Loucy (cell line): ENCODE measurements at regions not wholly inside any gene's neighbourhood (a gene's known extent, or its start where the extent isn't known, plus 50 kb on each side); places are given as distances from the start of the nearest gene placed in this dataset.

ENCODE experiments used
- H2AFZ ChIP-seq: fragments of 200-600 bp; sonication (generic); 2 replicates; pipeline ENCODE4 v1.6.0; 2016; ENCODE audit warnings: antibody characterized with exemption, mild to moderate bottlenecking, low read length, moderate library complexity
- H3F3A ChIP-seq: fragments of 200-600 bp; 2 replicates; pipeline ENCODE4 v1.6.0; 2016; ENCODE audit warnings: antibody characterized with exemption, low read depth, mild to moderate bottlenecking
- H3K27me3 ChIP-seq: fragments of 200-600 bp; sonication (generic); 2 replicates; pipeline ENCODE4 v1.6.1; 2014; ENCODE audit warnings: low read length, mild to moderate bottlenecking; ENCODE audit not compliant: insufficient read depth, poor library complexity, severe bottlenecking
- H3K36me3 ChIP-seq: fragments of 200-600 bp; sonication (generic); 2 replicates; pipeline ENCODE4 v1.6.1; 2016; ENCODE audit warnings: low read length; ENCODE audit not compliant: insufficient read depth
- H3K4me1 ChIP-seq: fragments of 200-600 bp; sonication (generic); 2 replicates; pipeline ENCODE4 v1.5.1; 2014; ENCODE audit warnings: low read length, mild to moderate bottlenecking; ENCODE audit not compliant: insufficient read depth, poor library complexity, severe bottlenecking
- H3K4me2 ChIP-seq: fragments of 200-600 bp; sonication (generic); 2 replicates; pipeline ENCODE4 v1.6.0; 2014; ENCODE audit warnings: antibody characterized with exemption, low read length, low read depth, mild to moderate bottlenecking; ENCODE audit not compliant: poor library complexity, severe bottlenecking
- H3K4me3 ChIP-seq: fragments of 200-600 bp; sonication (generic); 2 replicates; pipeline ENCODE4 v1.5.1; 2014; ENCODE audit warnings: low read length, mild to moderate bottlenecking, mixed read lengths; ENCODE audit not compliant: poor library complexity, severe bottlenecking
- H3K79me2 ChIP-seq: fragments of 200-600 bp; sonication (generic); 2 replicates; pipeline ENCODE4 v1.6.1; 2014; ENCODE audit warnings: low read length; ENCODE audit not compliant: insufficient read depth
- H3K9ac ChIP-seq: fragments of 200-600 bp; sonication (generic); 2 replicates; pipeline ENCODE4 v1.6.0; 2014; ENCODE audit warnings: mild to moderate bottlenecking, low read depth, low read length, moderate library complexity; ENCODE audit not compliant: poor library complexity, severe bottlenecking
- H3K9me2 ChIP-seq: fragments of 200-600 bp; sonication (generic); replicated peaks from 2 replicates; pipeline ENCODE4 v1.6.1; 2016; ENCODE audit warnings: low read depth, low read length, mixed read lengths
- H3K9me3 ChIP-seq: fragments of 200-600 bp; sonication (generic); 2 replicates; pipeline ENCODE4 v1.6.1; 2014; ENCODE audit warnings: mild to moderate bottlenecking, antibody characterized with exemption, low read length, low read depth; ENCODE audit not compliant: insufficient read depth
- H4K20me1 ChIP-seq: fragments of 200-600 bp; sonication (generic); 2 replicates; pipeline ENCODE4 v1.6.0; 2014; ENCODE audit warnings: antibody characterized with exemption, low read length, mild to moderate bottlenecking; ENCODE audit not compliant: insufficient read depth, poor library complexity, severe bottlenecking
- EZH2phosphoT487 ChIP-seq: fragments of 200-600 bp; IDR thresholded peaks from 2 replicates; pipeline ENCODE4 v1.6.1; 2018; ENCODE audit warnings: antibody characterized with exemption, mild to moderate bottlenecking, moderate library complexity, borderline replicate concordance
- TF ChIP-seq, protein P1 (sequence below): fragments of 200-600 bp; sonication (generic); conservative IDR thresholded peaks from 2 replicates; pipeline ENCODE4 v1.5.1; 2014; ENCODE audit warnings: mild to moderate bottlenecking, antibody characterized with exemption, low read length

DNA sequence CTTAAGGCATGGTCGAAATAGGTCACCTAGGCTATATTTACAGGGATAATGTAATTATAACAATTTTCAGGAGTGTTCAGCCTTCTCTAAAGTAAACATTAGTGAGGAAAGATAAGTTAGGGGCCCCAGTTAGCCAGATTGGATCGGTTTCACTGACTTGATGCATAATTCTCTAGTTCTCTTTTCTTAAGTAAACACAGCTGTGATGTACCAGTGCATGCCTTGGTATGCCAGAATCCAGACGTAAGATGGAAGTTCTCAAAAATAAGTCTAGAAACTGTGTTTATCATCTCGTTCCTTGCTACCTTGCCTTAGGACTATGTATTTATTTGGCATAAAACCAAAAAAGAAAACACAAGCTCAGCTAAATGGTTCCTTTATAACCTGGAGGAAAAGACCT is 442.2 kb upstream of the CLINT1 start:
- Histone ChIP-seq H3K4me1 (peaks cover 8% of the 10 kb centered on the region), H3K27me3 (no peaks in the 10 kb centered on the region), H3K36me3 (no peaks in the 10 kb centered on the region), H3K9ac (no peak overlapping the region), H4K20me1 (no peaks in the 10 kb centered on the region), H3K4me3 (no peak overlapping the region), H3K4me2 (no peak overlapping the region), H2AFZ (no peak overlapping the region), H3K9me3 (no peaks in the 10 kb centered on the region), H3K9me2 (no peaks in the 10 kb centered on the region), H3K79me2 (no peaks in the 10 kb centered on the region), H3F3A (no peaks in the 10 kb centered on the region)
- TF ChIP-seq EZH2phosphoT487: no peak
- TF ChIP-seq, protein P1, sequence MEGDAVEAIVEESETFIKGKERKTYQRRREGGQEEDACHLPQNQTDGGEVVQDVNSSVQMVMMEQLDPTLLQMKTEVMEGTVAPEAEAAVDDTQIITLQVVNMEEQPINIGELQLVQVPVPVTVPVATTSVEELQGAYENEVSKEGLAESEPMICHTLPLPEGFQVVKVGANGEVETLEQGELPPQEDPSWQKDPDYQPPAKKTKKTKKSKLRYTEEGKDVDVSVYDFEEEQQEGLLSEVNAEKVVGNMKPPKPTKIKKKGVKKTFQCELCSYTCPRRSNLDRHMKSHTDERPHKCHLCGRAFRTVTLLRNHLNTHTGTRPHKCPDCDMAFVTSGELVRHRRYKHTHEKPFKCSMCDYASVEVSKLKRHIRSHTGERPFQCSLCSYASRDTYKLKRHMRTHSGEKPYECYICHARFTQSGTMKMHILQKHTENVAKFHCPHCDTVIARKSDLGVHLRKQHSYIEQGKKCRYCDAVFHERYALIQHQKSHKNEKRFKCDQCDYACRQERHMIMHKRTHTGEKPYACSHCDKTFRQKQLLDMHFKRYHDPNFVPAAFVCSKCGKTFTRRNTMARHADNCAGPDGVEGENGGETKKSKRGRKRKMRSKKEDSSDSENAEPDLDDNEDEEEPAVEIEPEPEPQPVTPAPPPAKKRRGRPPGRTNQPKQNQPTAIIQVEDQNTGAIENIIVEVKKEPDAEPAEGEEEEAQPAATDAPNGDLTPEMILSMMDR: no peak

GRCh38 chr5:158300256-158300655 is 441.3 kb upstream of the CLINT1 start:
- H3K4me1 ChIP-seq: peaks cover 8% of the 10 kb centered on the region
- no peaks in the 10 kb centered on the region for H3K9me3 ChIP-seq
- H3K27me3 ChIP-seq: no peaks in the 10 kb centered on the region
- H3F3A ChIP-seq: no peaks in the 10 kb centered on the region
- no peak overlapping the region for H2AFZ ChIP-seq
- H3K9ac ChIP-seq: no peak overlapping the region
- H3K36me3 ChIP-seq: no peaks in the 10 kb centered on the region
- no peak for TF ChIP-seq EZH2phosphoT487
- TF ChIP-seq, protein P1: no peak
- H4K20me1 ChIP-seq: no peaks in the 10 kb centered on the region
- no peaks in the 10 kb centered on the region for H3K79me2 ChIP-seq
- no peaks in the 10 kb centered on the region for H3K9me2 ChIP-seq
- no peak overlapping the region for H3K4me3 ChIP-seq
- no peak overlapping the region for H3K4me2 ChIP-seq

- Histone ChIP-seq H3F3A (no peaks in the 10 kb centered on the region), H4K20me1 (no peaks in the 10 kb centered on the region), H3K9ac (no peak overlapping the region), H3K4me1 (peaks cover 8% of the 10 kb centered on the region), H3K9me2 (no peaks in the 10 kb centered on the region), H3K9me3 (no peaks in the 10 kb centered on the region), H3K79me2 (no peaks in the 10 kb centered on the region), H3K36me3 (no peaks in the 10 kb centered on the region), H3K27me3 (no peaks in the 10 kb centered on the region), H2AFZ (no peak overlapping the region), H3K4me3 (no peak overlapping the region), H3K4me2 (no peak overlapping the region)
- no peak for TF ChIP-seq EZH2phosphoT487
- TF ChIP-seq, protein P1: no peak
Observed at GRCh38 chr5:158297002-158297527, 438.1 kb upstream of the CLINT1 start.
